HUES64 (cell line): ENCODE measurements at regions not wholly inside any gene's neighbourhood (a gene's known extent, or its start where the extent isn't known, plus 50 kb on each side); places are given as distances from the start of the nearest gene placed in this dataset.

ENCODE experiments used
- H3K27ac ChIP-seq: 2 replicates; pipeline ENCODE4 v1.7.0; 2013; ENCODE audit warnings: low read depth, low read length, inconsistent platforms
- H3K27me3 ChIP-seq: 2 replicates; pipeline ENCODE4 v1.6.1; 2013; ENCODE audit warnings: mild to moderate bottlenecking, low read length; ENCODE audit not compliant: insufficient read depth
- H3K36me3 ChIP-seq: 2 replicates; pipeline ENCODE4 v1.6.1; 2013; ENCODE audit warnings: mild to moderate bottlenecking, low read length; ENCODE audit not compliant: insufficient read depth
- H3K4me1 ChIP-seq: 2 replicates; pipeline ENCODE4 v1.6.1; 2013; ENCODE audit warnings: mild to moderate bottlenecking, low read length, moderate library complexity; ENCODE audit not compliant: insufficient read depth
- H3K4me3 ChIP-seq: 2 replicates; pipeline ENCODE4 v1.5.1; 2013; ENCODE audit warnings: mild to moderate bottlenecking, low read length, moderate library complexity
- H3K9ac ChIP-seq: 2 replicates; pipeline ENCODE4 v1.6.1; 2013; ENCODE audit warnings: mild to moderate bottlenecking, low read depth, low read length
- H3K9me3 ChIP-seq: 2 replicates; pipeline ENCODE4 v1.6.1; 2013; ENCODE audit warnings: low read depth, low read length; ENCODE audit not compliant: insufficient read depth
- WGBS: fragments of 150-250, 120-280 bp; methylation state at CpG from one replicate; pipeline ENCODE4 v1.1.7; 2013; ENCODE audit warnings: missing lambda C conversion rate; 5-methylcytosine and 5-hydroxymethylcytosine counted together

DNA sequence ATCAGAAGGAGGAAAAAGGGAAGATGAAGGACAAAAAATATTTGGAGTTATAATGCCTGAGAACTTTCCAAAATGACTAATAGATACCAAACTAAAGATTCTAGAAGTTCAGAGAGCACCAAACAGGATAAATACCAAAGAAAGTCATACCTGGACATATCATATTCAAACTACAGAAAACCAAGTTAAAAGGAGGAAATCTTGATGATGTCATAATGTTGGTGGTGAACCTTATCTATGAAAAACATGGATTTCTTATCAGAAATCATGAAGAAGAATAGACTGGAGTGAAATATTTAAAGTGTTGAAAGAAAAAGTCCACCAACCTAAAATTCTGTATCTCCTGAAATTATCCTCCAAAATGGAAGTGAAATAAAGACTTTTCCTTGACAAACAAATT is 389.2 kb downstream of the JRKL start:
- H3K9ac ChIP-seq, result no peak overlapping the region
- no peaks in the 10 kb centered on the region for H3K4me1 ChIP-seq
- no peaks in the 10 kb centered on the region for H3K9me3 ChIP-seq
- no peaks in the 10 kb centered on the region for H3K27me3 ChIP-seq
- H3K36me3 ChIP-seq, result no peaks in the 10 kb centered on the region
- H3K4me3 ChIP-seq, result no peak overlapping the region
- no peak overlapping the region for H3K27ac ChIP-seq

DNA sequence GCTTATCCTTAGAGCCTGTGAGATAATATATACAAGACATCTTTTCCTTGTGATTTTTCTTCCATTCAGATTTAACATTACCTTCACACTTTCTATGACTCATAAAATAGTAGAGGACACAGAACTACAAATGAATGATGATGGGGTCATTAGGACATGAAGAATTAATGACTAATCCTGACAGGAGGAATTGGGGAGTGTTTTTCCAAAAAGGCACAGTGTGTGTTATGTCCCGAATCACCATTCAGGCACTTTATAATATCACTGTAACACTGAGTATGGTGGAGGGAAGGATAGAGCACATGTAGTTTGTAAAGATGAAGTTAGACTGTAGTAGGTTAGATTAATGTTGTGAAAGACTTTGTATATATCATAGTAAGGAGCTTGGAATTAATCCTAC is 391.3 kb downstream of the JRKL start:
- H3K27me3 ChIP-seq, result no peaks in the 10 kb centered on the region
- H3K36me3 ChIP-seq, result no peaks in the 10 kb centered on the region
- no peak overlapping the region for H3K9ac ChIP-seq
- WGBS, result 60% methylated on average over 1 of the region's 1 CpG
- H3K9me3 ChIP-seq, result no peaks in the 10 kb centered on the region
- no peak overlapping the region for H3K27ac ChIP-seq
- no peaks in the 10 kb centered on the region for H3K4me1 ChIP-seq
- H3K4me3 ChIP-seq, result no peak overlapping the region

DNA sequence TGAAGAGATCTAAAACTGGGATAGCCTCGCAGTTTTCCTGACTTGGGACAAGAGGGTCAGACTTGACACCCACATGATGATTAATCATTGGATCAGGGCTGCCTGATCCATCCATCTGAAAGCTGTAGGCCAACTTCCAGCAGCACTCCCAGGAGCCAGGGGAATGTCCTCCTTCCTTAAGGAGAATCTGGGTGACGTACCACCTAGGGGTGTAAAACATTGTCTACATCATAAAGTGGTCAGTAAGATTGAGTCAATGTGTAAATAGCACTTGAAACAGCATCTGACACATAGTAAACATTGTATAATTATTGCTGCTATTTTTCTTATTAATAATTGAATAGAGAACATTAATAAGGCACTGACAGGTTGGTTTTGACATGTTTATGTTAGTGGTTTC is 392.8 kb downstream of the JRKL start:
- Histone ChIP-seq H3K27me3 (no peaks in the 10 kb centered on the region), H3K4me1 (no peaks in the 10 kb centered on the region), H3K9ac (no peak overlapping the region), H3K9me3 (no peaks in the 10 kb centered on the region), H3K4me3 (no peak overlapping the region), H3K27ac (no peak overlapping the region), H3K36me3 (no peaks in the 10 kb centered on the region)
- WGBS, result 97% methylated on average over 2 of the region's 2 CpGs

DNA sequence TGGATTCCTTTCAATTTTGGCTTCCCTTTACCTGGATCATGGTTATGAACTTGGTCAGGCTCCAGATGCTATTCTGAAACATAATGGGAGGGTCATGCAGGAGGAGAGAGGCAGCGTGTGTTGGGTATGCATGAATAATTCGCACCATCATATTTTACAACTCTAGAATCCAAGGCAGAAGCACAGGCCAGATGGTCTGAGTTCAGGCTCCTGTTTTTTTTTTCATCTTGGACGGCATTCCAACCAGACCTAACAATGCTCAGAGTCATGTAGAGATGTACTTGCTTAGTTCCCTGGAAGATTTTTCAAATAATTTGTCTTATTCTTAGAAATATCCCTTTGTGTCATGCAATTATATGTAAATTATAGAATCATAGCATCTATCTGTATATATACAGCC is 393.5 kb downstream of the JRKL start:
- 100% methylated on average over 3 of the region's 3 CpGs for WGBS
- H3K4me1 ChIP-seq, result no peaks in the 10 kb centered on the region

DNA sequence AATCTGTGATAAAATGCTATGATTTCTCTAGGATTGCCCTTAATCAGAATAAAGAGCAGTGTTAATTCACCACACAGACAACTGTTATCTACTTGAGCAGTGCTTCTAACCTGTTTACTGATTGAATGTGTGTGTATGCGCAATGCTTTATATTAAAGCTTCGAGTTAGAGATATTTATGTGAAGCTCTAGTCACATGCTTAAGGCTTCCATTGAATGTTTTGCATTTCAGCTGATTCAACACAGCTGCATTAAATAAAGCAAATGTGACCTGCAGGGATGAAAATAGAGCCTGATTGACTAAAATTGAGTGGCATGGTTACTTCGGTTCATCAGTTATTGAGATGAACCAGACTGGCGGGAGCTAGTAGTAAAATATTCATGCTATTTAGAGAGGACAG is 395.3 kb downstream of the JRKL start:
- H3K27me3 ChIP-seq, result no peaks in the 10 kb centered on the region
- H3K9me3 ChIP-seq, result no peaks in the 10 kb centered on the region
- no peak overlapping the region for H3K4me3 ChIP-seq
- no peaks in the 10 kb centered on the region for H3K4me1 ChIP-seq
- H3K27ac ChIP-seq, result no peak overlapping the region
- WGBS, result 96% methylated on average over 4 of the region's 4 CpGs
- no peak overlapping the region for H3K9ac ChIP-seq
- H3K36me3 ChIP-seq, result no peaks in the 10 kb centered on the region

More for the DNA sequence above, 393.5 kb downstream of the JRKL start:
- Histone ChIP-seq H3K9ac (no peak overlapping the region), H3K27ac (no peak overlapping the region), H3K4me3 (no peak overlapping the region), H3K9me3 (no peaks in the 10 kb centered on the region), H3K36me3 (no peaks in the 10 kb centered on the region), H3K27me3 (no peaks in the 10 kb centered on the region)

DNA sequence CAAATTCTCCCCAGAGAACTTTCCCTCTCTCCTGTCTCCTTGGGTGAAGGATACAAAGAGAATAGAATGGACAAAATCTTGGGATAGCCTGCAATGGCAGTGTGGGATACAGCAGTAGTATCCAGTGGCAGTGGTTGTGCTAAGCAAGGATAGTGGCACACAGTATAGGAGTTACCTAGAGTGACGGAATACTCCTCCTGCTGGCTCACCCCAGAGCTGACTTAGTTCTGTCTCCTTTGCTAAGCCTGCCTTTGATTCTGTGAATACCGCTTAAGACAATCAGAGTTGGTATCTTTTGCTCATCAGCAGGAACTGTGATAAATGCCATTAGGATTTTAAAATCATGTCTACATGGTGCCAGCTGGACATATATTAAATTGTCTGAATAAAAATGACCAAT is 404.3 kb downstream of the JRKL start:
- no peak overlapping the region for H3K9ac ChIP-seq
- H3K27me3 ChIP-seq, result no peaks in the 10 kb centered on the region
- 81% methylated on average over 2 of the region's 2 CpGs for WGBS
- no peaks in the 10 kb centered on the region for H3K9me3 ChIP-seq
- no peaks in the 10 kb centered on the region for H3K4me1 ChIP-seq
- no peak overlapping the region for H3K4me3 ChIP-seq
- H3K27ac ChIP-seq, result no peak overlapping the region
- no peaks in the 10 kb centered on the region for H3K36me3 ChIP-seq

DNA sequence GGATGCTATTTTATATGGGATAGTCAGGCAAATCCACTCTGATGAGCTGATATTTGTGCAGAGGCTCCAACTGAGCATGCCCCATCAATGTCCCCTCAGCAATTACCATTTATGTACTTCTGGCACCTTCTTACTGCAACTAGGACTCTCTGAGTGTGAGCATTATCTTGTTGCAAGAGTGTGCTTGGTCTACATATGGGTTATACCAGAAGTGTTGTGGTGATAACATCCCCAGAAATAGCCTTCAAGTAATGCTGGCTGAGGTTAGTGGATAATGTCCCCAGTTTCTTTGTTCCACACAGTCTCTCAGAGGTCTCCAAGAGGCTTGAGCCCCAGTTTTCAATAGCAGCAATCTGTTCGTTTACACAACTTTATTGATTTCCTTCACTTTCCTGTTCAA is 408.6 kb downstream of the JRKL start:
- no peaks in the 10 kb centered on the region for H3K27me3 ChIP-seq
- no peak overlapping the region for H3K27ac ChIP-seq
- no peak overlapping the region for H3K9ac ChIP-seq
- no peaks in the 10 kb centered on the region for H3K4me1 ChIP-seq
- 97% methylated on average over 1 of the region's 1 CpG for WGBS
- H3K4me3 ChIP-seq, result no peak overlapping the region
- H3K36me3 ChIP-seq, result no peaks in the 10 kb centered on the region
- no peaks in the 10 kb centered on the region for H3K9me3 ChIP-seq

DNA sequence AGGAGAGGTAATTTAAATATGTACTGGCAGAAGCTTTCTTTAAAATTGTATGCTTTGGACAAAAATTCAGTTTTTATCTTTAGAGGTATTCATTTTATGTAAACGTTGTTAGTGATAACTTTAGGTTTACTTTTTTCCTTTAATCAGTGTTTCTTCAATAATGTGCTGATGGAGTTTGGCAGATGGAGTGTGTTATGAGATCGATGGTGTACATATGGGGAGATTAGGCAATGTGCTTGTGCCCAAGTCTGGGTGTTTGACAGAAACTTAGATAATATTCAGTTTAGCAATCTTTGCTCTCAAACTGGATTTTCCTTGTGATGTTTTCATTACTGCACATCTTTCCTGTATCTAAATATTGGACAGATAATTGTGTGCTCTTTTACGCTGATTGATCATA is 425.4 kb downstream of the JRKL start:
- Histone ChIP-seq H3K27me3 (no peaks in the 10 kb centered on the region), H3K36me3 (no peaks in the 10 kb centered on the region), H3K4me1 (no peaks in the 10 kb centered on the region), H3K4me3 (no peak overlapping the region), H3K9me3 (no peaks in the 10 kb centered on the region), H3K27ac (no peak overlapping the region), H3K9ac (no peak overlapping the region)
- 95% methylated on average over 3 of the region's 3 CpGs for WGBS

DNA sequence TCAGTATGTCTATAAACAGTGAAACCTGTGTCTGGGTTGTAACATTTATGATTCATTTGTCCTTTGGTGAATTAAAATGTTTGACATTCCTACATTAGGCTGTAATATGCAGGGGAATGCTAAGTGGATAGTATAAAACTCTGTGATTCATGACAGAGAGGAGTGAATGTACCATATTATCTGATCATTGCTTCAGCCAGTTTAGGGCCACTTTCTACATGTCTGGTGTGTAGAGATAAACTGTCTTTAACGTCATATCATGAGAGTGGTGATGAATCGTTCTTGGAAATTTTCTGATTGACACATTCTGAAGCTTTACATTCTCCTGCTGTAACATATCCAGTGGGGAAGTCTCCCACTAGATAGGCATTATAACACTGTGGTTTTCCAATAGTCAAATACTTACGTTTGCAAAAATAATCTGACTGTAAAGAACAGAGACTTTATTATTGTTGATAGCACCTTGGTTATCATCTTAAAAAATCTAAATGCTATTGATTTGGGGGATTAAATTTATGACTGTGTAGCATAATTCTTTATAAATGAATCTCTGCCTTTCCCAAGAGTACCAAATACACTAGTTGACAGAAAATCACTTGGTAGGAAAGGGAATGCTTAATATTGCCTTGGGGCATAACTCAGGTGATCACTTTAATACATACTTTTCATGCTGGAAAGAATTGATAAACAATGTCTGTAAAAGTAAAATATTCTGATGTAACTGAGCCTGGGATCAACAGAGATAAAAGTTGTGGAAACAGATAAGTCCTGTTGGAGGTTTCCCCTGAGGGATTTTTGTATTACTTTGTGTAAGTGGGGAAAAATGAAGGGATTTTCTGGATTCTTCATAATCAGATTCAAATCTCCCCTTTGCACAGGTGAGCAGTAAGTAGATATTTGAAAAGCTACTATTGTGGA is 427.9 kb downstream of the JRKL start:
- H3K9ac ChIP-seq, result no peak overlapping the region
- H3K9me3 ChIP-seq, result no peaks in the 10 kb centered on the region
- 96% methylated on average over 3 of the region's 3 CpGs for WGBS
- no peak overlapping the region for H3K4me3 ChIP-seq
- H3K27ac ChIP-seq, result no peak overlapping the region
- no peaks in the 10 kb centered on the region for H3K27me3 ChIP-seq
- H3K4me1 ChIP-seq, result no peaks in the 10 kb centered on the region
- no peaks in the 10 kb centered on the region for H3K36me3 ChIP-seq

DNA sequence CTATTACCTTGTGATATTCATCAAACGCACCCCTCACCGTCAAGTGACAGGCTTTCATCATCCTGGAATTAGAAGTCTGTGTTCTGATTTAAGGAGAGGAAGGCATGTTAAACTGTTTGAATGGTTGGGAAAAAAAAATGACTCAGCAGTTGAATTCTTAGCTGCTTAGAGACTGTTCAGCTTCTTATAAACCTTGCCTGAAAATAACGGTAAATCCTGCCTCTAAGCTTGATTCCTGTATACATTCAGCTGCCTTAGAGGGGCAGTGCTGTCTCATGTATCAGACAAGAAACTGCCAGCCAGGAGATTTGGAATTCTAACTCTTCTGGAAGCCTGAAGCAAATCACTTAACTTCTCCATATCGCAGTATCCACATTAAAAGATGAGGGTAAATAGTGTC is 437.4 kb downstream of the JRKL start:
- no peaks in the 10 kb centered on the region for H3K9me3 ChIP-seq
- no peak overlapping the region for H3K4me3 ChIP-seq
- H3K27ac ChIP-seq, result no peak overlapping the region
- no peaks in the 10 kb centered on the region for H3K36me3 ChIP-seq
- 92% methylated on average over 3 of the region's 4 CpGs for WGBS
- no peaks in the 10 kb centered on the region for H3K27me3 ChIP-seq
- no peaks in the 10 kb centered on the region for H3K4me1 ChIP-seq
- no peak overlapping the region for H3K9ac ChIP-seq

DNA sequence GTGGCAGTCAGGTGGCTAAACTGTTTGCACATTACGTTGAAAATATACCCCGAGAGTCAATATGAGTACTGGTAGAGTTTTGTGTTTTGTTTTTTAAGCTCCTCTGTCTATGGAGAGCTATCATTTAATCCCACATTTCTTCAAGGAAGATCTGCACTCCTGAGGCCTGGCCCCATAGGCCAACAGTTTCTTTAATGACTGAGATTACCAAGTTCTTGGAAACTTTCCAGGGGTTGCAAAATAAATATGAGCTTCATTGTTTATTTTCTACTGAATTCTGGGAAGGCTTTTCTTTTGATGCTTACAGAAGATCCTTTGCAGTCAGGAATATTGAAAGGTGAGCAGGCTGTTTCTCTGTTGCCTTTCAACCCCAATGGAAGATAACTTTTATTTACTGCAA is 452.0 kb downstream of the JRKL start:
- Histone ChIP-seq H3K4me3 (no peak overlapping the region), H3K9ac (no peak overlapping the region), H3K27ac (no peak overlapping the region), H3K36me3 (no peaks in the 10 kb centered on the region), H3K9me3 (no peaks in the 10 kb centered on the region), H3K27me3 (no peaks in the 10 kb centered on the region), H3K4me1 (no peaks in the 10 kb centered on the region)
- 97% methylated on average over 2 of the region's 2 CpGs for WGBS

DNA sequence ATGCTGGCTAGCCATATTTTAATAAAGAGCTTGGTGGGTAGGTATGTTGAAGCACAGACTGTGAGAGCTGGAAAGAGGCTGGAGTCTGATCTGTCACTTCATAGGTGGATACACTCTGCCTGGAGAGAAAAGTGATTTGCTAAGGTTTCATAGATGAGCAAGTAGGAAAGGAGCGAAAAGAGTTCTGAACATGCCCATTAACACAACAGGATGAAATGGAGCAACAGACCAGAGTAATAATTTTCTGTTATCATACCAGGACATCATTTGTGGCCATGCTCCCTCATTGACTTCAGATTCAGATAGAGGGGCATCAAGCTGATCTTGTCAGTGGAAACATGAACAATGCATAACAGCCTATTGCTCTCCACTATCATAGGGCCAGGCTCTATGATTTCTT is 452.9 kb downstream of the JRKL start:
- Histone ChIP-seq H3K36me3 (no peaks in the 10 kb centered on the region), H3K4me3 (no peak overlapping the region), H3K4me1 (no peaks in the 10 kb centered on the region), H3K27me3 (no peaks in the 10 kb centered on the region), H3K9ac (no peak overlapping the region), H3K9me3 (no peaks in the 10 kb centered on the region), H3K27ac (no peak overlapping the region)
- 83% methylated on average over 1 of the region's 1 CpG for WGBS
